ENCODE measurements at regions not wholly inside any gene's neighbourhood (a gene's known extent, or its start where the extent isn't known, plus 50 kb on each side); places are given as distances from the start of the nearest gene placed in this dataset.

DNA sequence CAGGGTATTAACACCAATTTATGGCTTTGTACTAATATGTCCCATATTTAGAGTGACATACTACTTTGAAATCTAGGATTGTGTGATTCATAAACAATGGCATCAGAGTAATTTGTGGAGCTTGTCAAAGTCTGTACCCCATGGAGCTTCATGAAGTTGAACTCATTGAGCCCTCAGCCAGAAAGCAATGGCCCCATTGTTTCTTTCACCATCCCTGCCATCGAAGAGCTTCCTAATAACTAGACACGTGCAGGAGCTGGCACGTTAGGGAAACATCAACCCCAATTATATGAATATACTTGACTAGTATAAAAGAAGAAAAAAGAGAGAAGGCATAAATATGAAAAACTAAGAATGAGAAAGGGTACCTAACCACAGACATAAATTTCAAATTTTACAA lies 206.6 kb downstream of the CXCL12 start:
- Histone ChIP-seq H3K9me3 (ENCODE audit: control insufficient read depth, low read depth, low read length) (no peaks in the 10 kb centered on the region), H3K27me3 (ENCODE audit: control insufficient read depth, extremely low read depth, insufficient read depth, low read length) (no peaks in the 10 kb centered on the region), H3K79me2 (ENCODE audit: control insufficient read depth, insufficient read depth, low read length) (no peaks in the 10 kb centered on the region), H2AFZ (ENCODE audit: control insufficient read depth, low read length) (no peak overlapping the region), H3K9ac (ENCODE audit: control insufficient read depth, extremely low read depth, insufficient read depth, low read length) (no peak overlapping the region), H3K9me1 (ENCODE audit: control insufficient read depth, extremely low read depth, insufficient read depth, low read length) (no peaks in the 10 kb centered on the region), H4K20me1 (ENCODE audit: control insufficient read depth, extremely low read depth, insufficient read depth, low read length) (no peaks in the 10 kb centered on the region), H3K36me3 (ENCODE audit: control insufficient read depth in 2 of 2, extremely low read depth in 1 of 2, insufficient read depth in 2 of 2, low read length in 2 of 2) (no peaks in the 10 kb centered on the region), H3K4me1 (ENCODE audit: control insufficient read depth, extremely low read depth, insufficient read depth, low read length) (no peaks in the 10 kb centered on the region), H3K27ac (ENCODE audit: control insufficient read depth, insufficient read depth, low read length) (no peak overlapping the region), H3K4me3 (ENCODE audit: control insufficient read depth in 2 of 3, extremely low read depth in 1 of 3, insufficient read depth in 2 of 3, low read depth in 1 of 3, low read length in 3 of 3) (no peak overlapping the region), H3K4me2 (ENCODE audit: control insufficient read depth, extremely low read depth, insufficient read depth, low read depth, low read length) (no peak overlapping the region)
- no peak for DNase-seq (ENCODE audit: low read depth, low spot score)
- FAIRE-seq = no peak
- dilution Hi-C loops (cut with MboI; ENCODE audit: extremely low pct_ligation_motif_present, low sequenced_read_pairs) = no loop called here
- no peak for TF ChIP-seq EZH2 (IDR thresholded peaks at IDR 0.05; ENCODE audit: low read length)
- TF ChIP-seq, protein P1, sequence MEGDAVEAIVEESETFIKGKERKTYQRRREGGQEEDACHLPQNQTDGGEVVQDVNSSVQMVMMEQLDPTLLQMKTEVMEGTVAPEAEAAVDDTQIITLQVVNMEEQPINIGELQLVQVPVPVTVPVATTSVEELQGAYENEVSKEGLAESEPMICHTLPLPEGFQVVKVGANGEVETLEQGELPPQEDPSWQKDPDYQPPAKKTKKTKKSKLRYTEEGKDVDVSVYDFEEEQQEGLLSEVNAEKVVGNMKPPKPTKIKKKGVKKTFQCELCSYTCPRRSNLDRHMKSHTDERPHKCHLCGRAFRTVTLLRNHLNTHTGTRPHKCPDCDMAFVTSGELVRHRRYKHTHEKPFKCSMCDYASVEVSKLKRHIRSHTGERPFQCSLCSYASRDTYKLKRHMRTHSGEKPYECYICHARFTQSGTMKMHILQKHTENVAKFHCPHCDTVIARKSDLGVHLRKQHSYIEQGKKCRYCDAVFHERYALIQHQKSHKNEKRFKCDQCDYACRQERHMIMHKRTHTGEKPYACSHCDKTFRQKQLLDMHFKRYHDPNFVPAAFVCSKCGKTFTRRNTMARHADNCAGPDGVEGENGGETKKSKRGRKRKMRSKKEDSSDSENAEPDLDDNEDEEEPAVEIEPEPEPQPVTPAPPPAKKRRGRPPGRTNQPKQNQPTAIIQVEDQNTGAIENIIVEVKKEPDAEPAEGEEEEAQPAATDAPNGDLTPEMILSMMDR (optimal IDR thresholded peaks at IDR 0.05 in 1 of 3, IDR thresholded peaks at IDR 0.05 in 1 of 3, conservative IDR thresholded peaks at IDR 0.05 in 1 of 3; ENCODE audit: extremely low read depth in 1 of 3, insufficient read depth in 2 of 3, low read length in 3 of 3) = no peak

DNA sequence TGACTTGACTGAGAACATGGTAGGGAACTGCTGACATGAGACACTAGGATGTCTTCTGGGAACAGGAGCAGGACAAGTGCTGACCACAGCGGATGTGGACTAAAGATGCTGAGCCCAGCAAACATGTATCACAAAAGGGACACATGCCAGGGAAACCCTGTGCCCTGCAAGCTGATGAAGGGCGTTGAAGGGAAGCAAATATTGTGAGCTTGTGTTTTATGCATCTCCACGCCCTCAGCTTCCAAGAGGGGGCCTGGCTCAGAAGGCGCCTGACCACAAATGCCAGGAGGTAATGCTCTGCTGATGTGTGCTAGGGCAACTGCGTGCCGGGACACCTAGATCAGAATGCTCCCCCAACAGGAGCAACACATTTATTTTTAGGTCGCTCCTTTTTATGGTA lies 207.3 kb downstream of the CXCL12 start:
- Histone ChIP-seq H3K79me2 (ENCODE audit: control insufficient read depth, insufficient read depth, low read length) (no peaks in the 10 kb centered on the region), H3K36me3 (ENCODE audit: control insufficient read depth in 2 of 2, extremely low read depth in 1 of 2, insufficient read depth in 2 of 2, low read length in 2 of 2) (no peaks in the 10 kb centered on the region), H3K4me3 (ENCODE audit: control insufficient read depth in 2 of 3, extremely low read depth in 1 of 3, insufficient read depth in 2 of 3, low read depth in 1 of 3, low read length in 3 of 3) (no peak overlapping the region), H4K20me1 (ENCODE audit: control insufficient read depth, extremely low read depth, insufficient read depth, low read length) (no peaks in the 10 kb centered on the region), H3K27ac (ENCODE audit: control insufficient read depth, insufficient read depth, low read length) (no peak overlapping the region), H3K9ac (ENCODE audit: control insufficient read depth, extremely low read depth, insufficient read depth, low read length) (no peak overlapping the region), H3K4me1 (ENCODE audit: control insufficient read depth, extremely low read depth, insufficient read depth, low read length) (no peaks in the 10 kb centered on the region), H2AFZ (ENCODE audit: control insufficient read depth, low read length) (no peak overlapping the region), H3K9me1 (ENCODE audit: control insufficient read depth, extremely low read depth, insufficient read depth, low read length) (no peaks in the 10 kb centered on the region), H3K4me2 (ENCODE audit: control insufficient read depth, extremely low read depth, insufficient read depth, low read depth, low read length) (no peak overlapping the region), H3K27me3 (ENCODE audit: control insufficient read depth, extremely low read depth, insufficient read depth, low read length) (no peaks in the 10 kb centered on the region), H3K9me3 (ENCODE audit: control insufficient read depth, low read depth, low read length) (no peaks in the 10 kb centered on the region)
- no peak for FAIRE-seq
- dilution Hi-C loops (cut with MboI; ENCODE audit: extremely low pct_ligation_motif_present, low sequenced_read_pairs) = no loop called here
- TF ChIP-seq EZH2 (IDR thresholded peaks at IDR 0.05; ENCODE audit: low read length) = no peak
- TF ChIP-seq, protein P1 (optimal IDR thresholded peaks at IDR 0.05 in 1 of 3, IDR thresholded peaks at IDR 0.05 in 1 of 3, conservative IDR thresholded peaks at IDR 0.05 in 1 of 3; ENCODE audit: extremely low read depth in 1 of 3, insufficient read depth in 2 of 3, low read length in 3 of 3) = no peak
- DNase-seq (ENCODE audit: low read depth, low spot score) = no peak
